HG03342 (cell line): ENCODE measurements at regions not wholly inside any gene's neighbourhood (a gene's known extent, or its start where the extent isn't known, plus 50 kb on each side); places are given as distances from the start of the nearest gene placed in this dataset.
A peak's percentile ranks its signal among the peaks of the same experiment; 100 is the strongest.
"Not testable (repeated sequence)": the region's sequence is repeated elsewhere in the genome, so short reads cannot be mapped to it uniquely, and the experiment has no call there.

Experiments used
- ATAC-seq: cut with Tn5 transposase; IDR thresholded peaks from one replicate; pipeline ENCODE4 v1.9.1; 2021; ENCODE audit warnings: mild to moderate bottlenecking, moderate library complexity; ENCODE audit not compliant: unreplicated experiment

DNA sequence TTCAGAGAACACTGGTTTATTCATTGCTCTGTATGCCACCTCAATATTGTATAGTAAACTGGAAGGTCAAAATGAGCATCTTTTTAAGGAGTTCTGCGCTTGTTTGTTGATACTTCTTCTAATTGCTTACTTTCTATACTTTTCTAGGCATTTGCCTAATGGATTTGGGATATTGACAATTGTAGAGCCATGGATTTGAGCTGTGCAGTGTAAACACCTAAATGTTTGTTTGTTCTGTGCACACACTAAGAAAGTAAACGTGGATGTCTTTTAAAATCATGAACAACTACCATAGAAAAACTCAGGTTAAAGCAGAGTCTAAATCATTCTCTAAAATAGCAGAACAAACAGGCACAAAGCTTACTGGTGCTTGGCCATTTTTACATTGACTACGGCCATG is 436.6 kb upstream of the GBE1 start:
- no peak for ATAC-seq

DNA sequence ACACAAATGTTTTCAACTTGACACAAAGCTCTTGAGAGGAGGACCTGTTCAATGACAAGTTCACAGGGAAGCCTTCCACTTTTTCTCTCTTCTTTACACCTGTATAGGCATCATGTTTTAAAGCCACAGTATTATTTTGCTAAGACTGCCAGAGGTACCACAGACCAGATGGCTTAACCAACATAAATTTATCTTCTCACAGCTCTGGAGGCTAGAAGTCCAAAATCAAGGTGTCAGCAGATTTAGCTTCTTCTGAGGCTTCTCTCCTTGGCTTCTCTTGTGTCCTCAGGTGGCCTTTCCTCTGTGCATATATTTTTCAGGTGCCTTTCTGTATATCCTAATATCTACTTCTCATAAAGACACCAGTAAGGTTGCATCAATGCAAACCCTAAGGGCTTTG is 435.2 kb upstream of the GBE1 start:
- no peak for ATAC-seq

DNA sequence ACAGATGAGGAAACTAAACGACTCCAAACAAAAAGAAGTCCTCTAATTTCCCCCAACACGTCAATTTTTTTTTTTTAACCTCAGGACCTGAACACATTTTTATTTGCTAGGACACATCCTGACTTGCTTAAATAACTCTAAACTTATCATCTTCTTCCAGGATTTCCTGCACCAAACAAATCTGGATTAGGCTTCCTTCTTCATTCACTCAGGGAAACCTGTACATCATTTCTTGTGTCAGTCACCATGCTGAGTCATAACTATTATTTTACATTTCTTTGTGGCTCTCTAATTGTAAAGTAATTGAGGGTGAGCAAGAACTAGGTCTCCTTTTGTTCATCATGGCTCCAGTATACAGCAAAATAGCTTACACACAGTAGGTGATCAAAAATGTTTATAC is 433.4 kb upstream of the GBE1 start:
- ATAC-seq: no peak

DNA sequence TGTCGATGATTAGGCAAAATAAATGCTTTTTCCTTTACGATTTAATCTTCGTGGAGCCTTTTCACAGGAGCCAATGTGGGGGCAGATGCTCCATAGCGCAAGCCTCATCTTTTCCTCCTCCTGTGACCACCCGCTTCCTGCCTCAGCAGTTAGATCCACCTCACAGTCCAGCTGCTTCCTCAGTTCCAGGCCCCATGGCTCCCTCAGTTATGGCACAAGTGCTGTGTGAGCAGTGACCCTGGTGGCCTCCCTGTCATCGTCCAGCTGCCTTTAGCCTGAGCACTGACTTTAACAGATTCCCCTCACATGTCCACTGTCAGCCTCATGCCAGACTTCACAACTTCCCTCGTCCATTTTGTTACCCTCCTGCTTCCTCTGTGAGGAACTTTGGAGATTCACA is 424.6 kb upstream of the GBE1 start:
- ATAC-seq: no peak

- no peak for ATAC-seq
Observed at GRCh38 chr3:82179291-82179690, 417.8 kb upstream of the GBE1 start.

DNA sequence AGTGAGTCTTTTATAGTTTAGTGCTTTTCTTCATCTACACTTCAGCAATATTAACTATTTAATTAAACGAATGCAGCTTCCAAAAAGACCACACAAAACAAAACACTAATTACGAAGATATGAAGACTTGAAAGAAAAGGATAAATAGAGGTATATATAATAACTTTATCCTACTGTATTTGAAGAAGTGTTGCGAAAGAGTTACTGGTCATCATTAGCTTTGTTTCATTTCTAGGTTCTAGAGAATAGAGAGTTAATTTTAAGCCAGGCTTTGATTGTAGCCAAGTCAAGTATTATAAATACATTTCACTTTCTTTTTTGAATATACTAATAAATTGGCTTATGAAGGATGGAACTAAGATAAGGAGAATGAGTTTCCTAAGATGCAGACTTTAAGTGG is 416.8 kb upstream of the GBE1 start:
- no peak for ATAC-seq

GRCh38 chr3:82177774-82178173 is 416.3 kb upstream of the GBE1 start:
- no peak for ATAC-seq

- ATAC-seq: no peak
Observed at GRCh38 chr3:82165266-82165665, 403.8 kb upstream of the GBE1 start.

- peak; percentile 86 for ATAC-seq
Observed at GRCh38 chr3:82163907-82164520, 402.6 kb upstream of the GBE1 start.

DNA sequence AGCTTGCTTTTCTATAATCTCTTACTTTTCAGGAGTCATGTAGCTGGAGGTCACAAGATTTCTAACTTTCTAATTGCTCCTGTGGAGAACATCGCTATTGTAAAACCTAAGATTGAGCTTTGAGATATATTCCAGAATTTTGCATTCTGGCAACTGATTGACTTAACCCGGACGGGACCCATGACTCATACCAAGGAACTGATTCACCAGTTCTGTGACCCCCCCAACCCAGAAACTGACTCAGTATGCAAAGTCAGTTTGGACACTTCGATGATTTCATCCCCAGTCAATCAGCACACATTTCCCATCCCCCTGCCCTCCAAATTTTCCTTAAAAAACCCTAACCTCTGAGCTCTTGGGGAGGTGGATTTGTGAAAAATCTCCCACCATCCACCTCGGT is 396.5 kb upstream of the GBE1 start:
- no peak for ATAC-seq

- not testable (repeated sequence) for ATAC-seq
Observed at GRCh38 chr3:82153892-82154291, 392.4 kb upstream of the GBE1 start.

DNA sequence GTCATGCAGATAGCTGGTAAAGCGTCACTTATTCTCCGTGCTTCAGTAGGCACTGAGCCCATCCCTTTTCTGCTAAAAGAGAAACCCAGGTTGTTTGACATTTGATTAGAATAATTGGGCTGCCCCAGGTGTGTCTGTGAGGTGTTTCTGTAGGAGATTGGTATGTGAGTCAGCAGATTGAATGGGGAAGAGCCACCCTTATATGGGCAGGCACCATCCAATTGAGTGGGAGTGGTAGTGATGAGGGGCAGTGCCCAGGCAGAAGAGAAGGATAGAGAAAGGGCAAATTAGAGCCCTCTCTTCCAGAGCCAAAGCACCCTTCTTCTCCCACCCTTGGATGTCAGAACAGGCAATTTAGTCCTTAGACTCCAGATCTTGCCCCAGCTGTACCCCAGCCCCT is 384.3 kb upstream of the GBE1 start:
- no peak for ATAC-seq

GRCh38 chr3:82144811-82145210 is 383.4 kb upstream of the GBE1 start:
- ATAC-seq: no peak

GRCh38 chr3:82143661-82144412 is 382.4 kb upstream of the GBE1 start:
- no peak for ATAC-seq

GRCh38 chr3:82141592-82141991 is 380.1 kb upstream of the GBE1 start:
- no peak for ATAC-seq

DNA sequence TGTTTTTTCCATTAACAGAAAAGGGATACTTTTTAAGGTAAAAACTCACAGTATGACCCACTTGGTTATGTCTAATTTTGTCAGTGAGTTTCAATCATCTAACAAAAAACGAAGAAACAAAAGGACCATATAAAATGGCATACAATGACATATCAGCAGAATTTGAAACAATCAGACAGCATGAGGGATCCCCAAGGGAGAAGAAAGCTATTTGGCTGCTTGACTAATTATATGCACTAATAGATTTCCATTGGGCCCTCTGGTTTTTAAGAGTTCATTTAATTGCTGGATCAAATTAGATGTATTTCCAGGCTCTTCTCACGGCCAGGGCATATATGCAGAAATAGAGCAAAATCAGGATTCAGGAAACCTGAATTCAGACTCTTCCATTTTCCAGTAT is 376.4 kb upstream of the GBE1 start:
- no peak for ATAC-seq

GRCh38 chr3:82137050-82137449 is 375.6 kb upstream of the GBE1 start:
- ATAC-seq: no peak

DNA sequence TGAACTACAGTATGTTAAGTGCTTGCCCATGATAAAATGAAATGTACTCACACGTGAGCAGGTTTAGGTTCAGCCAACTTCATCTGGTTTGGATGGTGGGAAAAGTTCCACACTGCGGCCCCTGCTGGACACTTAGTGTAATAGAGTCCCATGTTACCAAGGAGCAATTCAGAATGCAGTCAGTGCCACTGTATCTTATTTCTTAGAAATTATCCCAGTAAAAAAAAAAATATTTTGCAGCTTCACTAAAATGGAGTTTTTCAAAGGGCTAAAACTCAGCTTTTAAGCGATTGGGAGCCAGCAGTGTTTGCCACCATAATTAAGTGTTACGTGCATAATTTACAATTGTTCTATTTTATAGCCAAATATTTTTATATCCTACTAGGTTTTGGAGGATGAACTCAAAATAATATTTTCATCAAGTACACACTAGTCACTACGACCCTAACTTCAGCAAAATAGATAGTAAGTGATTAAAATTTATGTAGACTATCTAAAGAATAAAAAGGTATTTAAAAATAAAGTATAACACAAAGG is 371.7 kb upstream of the GBE1 start:
- ATAC-seq: peak; percentile 93

DNA sequence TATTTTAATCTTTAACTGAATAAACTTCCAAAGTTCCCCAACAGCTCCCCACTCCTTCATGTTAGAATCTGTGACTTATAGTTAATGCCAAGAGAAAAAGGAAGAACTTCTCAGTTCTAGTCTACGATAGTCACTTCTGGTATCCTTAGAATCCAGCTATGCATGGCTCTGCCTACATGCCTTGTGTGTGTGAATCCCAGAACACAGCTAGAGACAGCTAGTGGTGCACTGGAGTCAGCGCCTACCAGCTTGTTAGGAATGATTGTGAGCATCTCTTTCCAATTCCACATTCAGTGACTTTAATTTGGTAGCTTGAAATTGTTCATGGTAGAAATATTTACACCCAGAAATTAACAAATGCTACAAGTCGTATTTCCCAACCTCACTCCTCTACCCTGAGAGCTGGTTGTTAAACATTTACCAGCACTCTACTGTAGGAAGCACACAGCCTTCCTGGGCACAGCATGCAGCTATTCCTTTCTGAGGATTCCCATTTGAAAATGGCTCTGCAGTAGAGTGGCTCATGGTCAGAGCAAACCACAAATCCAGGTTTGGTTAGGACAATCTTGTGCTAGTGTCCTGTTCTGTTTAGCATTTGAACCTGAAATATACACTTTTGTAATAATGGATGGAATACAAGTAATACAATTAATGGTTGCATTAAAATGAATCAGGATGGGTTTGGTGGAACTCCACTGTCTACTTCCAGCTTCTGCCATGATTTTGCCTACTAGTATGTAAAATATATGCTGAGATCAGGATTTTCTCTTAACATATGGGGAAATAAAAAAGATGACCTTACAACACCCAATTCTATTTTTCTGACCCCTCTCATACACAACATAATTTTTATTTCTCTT is 371.0 kb upstream of the GBE1 start:
- no peak for ATAC-seq

DNA sequence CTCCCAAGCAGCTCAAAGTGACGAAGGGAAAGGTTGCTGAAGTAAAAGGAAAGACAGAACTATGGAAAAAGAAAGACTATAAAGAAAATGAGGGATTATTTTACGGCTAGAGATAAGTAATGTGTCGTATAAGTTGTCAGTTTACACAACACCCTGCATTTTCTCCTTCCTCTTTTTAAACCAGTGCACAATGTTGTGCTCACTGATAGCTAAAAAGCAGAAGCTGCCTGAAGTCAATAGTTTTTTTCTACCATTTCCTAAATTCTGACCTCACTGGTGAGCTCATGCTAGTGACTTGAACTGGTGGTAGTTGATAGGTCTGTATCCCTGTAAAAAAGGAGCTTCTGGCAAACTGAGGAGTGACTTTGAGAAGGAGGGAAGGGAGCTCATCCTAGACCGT is 368.6 kb upstream of the GBE1 start:
- no peak for ATAC-seq

DNA sequence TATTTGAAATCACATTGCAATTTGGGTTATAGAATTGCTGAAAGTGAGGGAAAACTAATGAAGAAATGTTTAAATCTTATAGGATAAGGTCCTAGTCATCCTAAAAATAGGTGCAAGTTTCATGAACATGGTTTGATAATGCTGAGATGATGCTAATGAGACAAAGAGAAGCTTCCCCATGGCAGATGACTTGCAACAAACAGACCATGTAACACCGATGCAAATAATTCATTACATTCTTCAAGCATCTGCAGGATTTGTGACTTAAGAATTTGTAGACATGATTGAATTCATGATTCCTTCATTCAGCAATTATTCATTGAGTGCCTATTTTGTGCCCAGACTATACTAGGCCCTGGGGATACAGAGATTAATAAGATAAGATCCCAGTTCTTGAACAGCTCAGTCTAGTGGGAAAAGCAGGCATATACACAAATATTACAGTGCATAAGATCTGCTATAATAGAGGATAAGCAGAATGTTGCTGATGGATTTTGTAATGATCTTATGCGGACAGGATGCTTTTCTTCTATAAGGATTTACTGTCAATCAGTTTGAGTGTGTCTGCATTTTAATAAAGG is 367.9 kb upstream of the GBE1 start:
- no peak for ATAC-seq
